Activated gamma-delta T cell (primary cell): ENCODE measurements at regions not wholly inside any gene's neighbourhood (a gene's known extent, or its start where the extent isn't known, plus 50 kb on each side); places are given as distances from the start of the nearest gene placed in this dataset.
"Not testable (repeated sequence)": the region's sequence is repeated elsewhere in the genome, so short reads cannot be mapped to it uniquely, and the experiment has no call there.

Experiments
- DNase-seq: peaks from one replicate; lab custom pipeline; 2025; lab: John Stamatoyannopoulos, UW

DNA sequence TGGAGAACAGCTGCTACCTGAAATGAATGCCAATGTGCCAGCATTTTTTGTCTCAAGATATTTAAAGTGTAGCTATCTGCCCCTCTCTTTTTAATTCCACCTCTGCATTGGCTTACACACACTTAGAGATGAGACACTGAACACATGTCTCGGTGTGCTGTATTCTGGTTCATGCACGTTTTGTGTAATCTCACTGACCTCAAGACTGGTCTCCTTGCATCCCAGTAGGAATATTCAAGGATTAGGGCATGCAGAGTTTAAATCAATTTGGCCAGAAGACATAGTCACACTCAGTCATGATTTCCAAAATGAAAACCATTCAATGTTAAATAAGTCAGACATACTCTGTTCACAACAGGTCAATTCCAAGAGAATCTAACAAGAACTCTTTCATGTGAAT is 561.8 kb upstream of the TUSC1 start:
- no peak for DNase-seq

DNA sequence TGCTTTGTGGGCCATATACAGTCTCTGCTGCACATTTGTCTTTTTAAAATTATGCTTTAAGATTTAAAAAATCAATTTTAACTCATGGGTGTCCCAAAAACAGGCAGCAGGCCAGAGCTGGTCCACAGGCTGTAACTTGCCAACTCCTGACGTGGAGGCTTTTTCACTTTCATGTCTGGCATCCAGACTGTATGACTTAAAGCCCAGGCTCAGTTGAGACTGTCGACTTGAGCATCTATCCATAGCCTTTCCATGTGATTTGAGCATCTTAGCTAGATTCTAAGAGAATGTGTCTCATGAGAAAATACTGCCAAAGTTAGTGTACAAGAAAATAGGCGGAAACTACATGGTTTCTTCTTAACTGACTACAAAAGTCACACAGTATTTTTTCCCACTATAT is 559.0 kb upstream of the TUSC1 start:
- no peak for DNase-seq

DNA sequence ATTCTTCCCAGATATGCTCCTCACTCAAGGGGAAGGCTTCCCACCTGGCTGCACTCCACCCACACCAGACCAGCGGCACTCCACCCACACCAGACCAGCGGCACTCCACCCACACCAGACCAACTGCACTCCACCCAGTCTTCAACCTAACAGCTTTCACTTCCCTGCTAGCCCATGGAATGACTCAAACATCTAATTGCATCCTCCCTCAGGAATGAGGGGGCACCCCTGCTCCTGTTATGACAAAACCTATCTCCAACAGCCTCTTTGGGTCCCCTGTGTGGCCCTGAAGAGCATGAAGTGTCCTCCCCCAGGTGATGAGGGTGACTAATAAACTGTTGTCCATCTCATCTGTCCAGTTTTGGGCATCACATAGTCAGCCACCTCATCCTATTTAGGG is 556.6 kb upstream of the TUSC1 start:
- DNase-seq = no peak

DNA sequence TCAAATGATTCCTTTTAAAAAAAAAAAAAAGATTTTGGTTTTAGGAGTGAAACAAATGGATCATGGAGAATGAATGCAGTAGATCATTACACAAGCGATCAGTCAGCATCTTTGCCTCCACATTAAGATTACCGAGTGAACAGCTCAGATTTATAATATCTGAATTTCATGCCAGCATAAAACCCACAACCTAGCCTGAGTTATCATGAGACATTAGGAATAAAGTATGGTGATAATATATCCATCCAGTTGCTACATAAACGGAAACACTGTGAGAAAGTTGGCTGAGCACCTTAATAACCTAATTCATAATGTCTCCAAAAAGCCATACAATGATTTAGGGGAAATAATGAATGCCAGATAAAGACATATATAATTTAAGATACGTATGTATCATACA is 553.1 kb upstream of the TUSC1 start:
- DNase-seq = no peak

DNA sequence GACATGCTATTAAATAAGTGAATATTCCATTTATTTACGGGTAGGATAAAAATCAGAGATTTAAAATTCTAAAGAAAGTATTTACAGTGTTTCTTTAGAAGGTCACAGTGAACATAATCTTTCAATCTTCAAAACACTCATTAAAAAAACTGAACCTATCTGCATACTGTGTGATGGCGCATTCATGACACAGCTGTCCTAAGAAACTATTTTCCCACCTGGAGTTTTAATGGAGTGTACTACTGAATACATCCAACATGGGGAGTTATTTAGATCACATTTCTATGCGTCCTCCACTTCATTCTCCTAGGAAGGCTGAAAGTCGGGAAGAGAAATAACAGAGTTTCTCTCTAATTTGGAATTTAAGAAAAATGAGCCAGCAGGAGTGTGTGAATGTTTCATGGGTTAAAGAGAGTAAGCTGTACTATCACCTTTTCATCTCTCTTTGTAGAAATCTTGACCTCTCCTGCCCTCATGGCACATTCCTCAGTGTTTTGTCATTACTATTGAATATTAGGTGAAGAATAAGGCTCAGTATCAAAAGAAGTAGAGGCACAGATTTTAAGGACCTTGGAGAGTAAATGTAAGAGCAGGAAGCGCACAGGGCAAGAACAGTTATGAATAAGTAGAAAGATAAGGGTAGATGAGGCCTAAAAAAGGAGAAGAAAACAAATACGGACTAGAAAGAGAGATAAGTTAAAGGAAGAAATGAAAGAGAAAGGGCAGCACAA is 551.2 kb upstream of the TUSC1 start:
- DNase-seq = no peak

DNA sequence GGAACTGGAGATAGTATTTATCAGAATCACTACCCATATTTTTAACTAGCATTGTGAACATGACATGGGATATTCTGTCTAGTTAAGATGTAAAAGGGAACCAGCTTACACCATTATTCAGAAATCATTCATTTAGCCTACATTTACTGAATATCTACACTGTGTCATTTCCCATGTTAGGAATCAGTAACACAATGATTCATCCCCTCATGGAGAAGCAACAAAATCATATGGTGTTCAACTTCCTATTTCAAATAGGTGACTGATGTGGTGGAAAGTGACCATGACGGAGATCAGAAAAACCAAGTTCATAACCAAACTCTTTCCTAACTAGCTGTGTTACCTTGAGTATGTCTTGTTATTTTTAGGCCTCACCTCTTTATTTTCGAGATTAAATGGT is 550.0 kb upstream of the TUSC1 start:
- no peak for DNase-seq

DNA sequence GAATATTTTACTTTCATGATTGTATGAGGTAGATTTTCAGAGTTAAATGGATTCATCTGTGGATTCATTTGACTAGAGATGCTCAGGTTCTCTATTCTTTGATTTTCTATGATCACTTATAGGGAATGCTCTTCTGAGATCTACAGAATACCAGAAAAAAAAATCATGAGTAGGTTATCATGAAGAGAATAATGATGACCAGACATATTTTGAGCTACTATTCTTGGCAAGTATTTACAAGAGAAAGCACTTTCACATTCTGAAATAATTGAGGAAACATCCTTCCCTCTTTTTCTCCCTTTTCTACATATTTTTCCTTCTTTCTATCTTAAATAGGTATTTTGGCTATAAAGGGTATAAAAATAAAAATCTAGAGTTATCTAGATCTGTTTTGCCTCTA is 543.0 kb upstream of the TUSC1 start:
- DNase-seq = no peak

DNA sequence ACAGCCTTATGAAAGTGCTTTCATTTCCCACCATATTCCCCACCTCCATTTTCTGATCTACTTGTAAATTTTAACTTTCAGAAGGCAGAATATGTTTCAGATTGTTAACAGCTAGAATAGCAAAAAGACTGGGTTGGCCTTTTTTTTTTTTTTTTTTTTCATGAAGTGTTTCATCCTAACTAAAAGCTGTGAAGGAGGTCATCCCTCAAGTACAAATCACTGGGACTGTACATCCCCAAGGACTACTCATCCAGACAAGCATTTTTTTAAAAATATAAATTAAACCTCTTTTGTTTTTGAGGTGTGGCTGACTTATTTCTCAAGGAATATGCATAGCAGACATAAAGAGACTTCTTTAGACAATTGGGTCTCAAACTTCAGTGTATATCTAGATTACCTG is 542.1 kb upstream of the TUSC1 start:
- DNase-seq = no peak

DNA sequence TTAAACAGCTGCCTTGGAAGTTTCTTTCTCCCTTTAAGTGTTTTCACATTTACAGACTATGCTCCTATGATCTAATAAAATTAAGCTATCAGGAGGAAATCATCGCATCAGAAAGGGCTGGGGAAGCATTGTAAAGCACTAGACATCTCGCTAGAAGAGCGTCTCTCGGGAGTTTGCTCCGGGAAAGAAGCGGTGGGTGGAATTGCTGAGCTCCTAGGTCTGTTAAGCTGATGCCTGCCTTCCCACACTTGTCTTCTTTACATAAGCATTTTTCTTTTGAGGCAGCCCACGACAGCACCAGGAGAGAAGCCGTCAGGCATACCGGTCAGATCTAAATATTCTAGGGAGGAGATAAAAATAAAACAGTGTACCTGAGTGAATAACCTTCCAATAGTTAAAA is 541.7 kb upstream of the TUSC1 start:
- DNase-seq = no peak

DNA sequence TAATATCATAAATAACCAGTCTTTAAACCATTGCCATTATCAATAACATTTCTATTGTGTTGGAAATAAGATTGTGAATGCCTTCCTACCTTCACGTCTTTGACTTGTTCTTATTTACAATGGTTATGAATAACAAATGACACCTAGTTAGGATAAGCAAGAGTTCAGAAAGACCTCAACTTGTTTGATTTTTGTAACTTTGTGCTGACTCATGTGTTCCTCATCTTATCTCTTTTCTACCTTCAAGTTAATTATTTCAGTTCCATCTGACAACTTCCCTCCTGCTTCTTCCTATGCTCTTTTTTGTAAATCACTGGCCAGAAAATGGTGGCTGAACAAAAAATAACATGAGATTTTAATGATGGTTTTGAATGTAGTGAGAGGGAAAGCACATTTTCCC is 538.5 kb upstream of the TUSC1 start:
- DNase-seq = no peak

DNA sequence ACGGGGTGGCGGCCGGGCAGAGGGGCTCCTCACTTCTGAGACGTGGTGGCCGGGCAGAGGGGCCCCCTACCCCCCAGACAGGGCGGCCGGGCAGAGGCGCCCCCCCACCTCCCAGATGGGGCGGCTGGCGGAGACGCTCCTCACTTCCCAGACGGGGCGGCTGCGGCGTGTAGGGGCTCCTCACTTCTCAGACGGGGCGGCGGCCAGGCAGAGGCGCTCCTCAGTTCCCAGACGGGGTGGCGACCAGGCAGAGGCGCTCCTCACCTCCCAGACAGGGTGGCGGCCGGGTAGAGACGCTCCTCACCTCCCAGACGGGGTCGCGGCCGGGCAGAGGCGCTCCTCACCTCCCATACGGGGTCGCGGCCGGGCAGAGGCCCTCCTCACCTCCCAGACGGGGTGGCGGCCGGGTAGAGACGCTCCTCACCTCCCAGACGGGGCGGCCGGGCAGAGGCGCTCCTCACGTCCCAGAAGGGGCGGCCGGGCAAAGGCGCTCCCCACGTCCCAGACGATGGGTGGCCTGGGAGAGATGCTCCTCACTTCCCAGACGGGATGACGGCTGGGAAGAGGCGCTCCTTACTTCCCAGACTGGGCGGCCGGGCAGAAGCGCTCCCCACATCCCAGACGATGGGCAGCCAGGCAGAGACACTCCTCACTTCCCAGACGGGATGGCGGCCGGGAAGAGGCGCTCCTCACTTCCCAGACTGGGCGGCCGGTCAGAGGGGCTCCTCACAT is 536.6 kb upstream of the TUSC1 start:
- DNase-seq = not testable (repeated sequence)

DNA sequence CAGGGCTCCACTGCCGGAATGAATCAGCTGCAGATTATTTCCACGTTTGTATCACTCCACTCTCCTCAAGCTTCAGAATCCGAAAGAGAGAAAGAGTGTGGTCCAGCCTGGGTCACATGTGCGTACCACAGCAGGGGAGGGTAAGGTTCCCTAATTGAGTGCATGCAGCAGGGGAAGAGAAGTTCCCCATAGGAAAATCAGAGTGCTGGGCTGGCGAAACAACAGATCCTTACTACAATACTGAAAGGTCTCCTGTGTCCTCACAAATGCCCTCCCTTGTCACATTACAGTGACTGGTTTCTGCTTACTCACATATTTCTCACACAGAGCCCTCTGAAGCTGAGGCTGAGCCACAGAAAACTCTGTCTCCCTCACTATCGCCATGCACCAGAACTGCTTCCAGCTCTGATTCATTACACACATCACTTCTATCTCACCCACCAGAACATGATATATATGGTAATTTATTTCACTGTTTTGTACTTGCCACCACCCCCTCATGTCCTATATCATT is 532.2 kb upstream of the TUSC1 start:
- DNase-seq = no peak

DNA sequence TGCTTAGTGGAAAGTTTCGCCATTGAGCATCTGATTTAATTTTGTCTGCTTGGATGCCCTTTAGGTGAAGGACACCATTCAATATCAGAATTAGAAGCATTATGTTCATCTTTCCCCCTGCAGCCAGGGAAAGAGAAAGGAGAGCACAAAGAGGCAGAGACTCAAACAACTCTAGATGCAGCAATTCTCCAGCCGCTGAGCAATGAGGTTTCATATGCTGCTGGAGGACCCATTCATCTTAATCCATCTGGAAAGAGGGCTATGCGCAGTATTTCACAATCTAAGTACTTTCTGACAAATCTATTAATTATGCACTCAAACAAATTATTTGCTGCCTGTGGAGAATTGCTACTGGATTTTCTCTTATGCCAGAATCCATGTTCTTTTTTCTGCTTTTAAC is 527.0 kb upstream of the TUSC1 start:
- DNase-seq = no peak

DNA sequence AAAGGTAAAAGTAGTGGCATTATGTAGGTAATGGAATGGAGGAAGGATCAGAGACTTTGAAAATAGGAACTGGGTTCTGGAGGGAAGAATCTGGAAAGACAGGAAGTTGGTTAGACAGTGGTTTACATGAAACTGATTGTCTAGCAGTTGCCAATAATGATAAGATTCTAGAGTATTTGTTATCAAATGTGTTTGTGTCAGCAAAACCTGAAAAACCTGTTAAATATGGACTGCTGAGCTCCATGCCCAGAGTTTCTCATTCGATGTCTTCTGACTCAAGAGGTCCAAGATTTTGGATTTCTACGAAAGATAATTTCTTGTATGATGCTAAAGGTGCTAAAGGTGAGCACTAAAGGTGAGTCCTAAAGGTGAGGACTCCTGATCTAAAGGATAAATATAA is 515.0 kb upstream of the TUSC1 start:
- no peak for DNase-seq

DNA sequence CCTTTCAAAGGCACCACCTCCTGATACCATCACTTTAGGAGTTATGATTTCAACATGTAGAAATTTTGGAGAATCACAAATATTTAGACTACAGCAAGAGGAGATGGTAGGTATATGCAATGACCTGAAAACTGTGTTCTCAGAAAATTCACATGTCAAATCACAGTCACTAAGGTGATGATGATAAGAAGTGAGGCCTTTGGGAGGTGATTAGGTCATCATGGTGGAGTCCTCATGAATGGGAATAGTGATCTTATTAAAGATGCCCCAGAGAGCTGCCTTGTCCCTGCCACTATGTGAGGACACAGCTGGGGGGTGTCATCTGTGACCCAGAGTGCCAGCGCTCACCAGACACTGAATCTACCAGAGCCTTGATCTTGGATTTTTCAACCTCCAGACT is 513.5 kb upstream of the TUSC1 start:
- DNase-seq = no peak

DNA sequence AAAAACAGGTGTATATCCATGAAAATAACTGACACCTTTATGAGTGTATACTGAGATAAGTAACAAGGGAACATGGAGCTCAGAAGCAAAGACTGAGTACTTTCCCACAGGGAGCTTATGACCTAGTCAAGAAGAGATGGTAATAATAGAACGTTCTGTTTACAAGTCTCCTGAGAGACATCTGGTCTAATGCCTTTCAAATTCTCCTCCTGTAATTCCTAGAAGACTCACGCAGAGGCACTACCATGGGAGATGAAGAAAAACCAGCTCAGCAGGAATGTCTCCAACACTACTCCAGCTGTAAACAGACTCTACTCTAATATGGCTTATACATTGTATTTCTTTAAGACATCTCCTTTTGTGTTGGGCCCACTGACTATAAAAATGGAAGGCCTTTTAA is 503.6 kb upstream of the TUSC1 start:
- DNase-seq = no peak

DNA sequence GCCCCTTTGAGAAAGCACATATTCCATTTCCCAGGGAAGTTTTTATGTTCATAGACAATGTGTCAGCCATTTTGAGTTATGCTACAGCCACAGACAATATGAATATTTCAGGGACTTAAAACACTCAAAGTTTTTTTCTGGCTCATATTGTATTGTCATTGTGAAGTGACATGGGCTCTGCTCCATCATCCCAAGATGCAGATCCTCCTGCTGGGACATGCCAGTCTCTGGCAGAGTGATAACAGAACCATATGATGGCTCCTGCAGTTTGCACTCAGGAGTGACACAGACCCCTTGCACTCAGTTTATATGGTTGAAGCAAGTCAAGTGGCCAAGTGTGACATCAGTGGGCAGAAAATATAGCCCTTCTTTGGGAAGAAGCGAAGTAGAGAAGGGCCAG is 498.4 kb upstream of the TUSC1 start:
- no peak for DNase-seq

DNA sequence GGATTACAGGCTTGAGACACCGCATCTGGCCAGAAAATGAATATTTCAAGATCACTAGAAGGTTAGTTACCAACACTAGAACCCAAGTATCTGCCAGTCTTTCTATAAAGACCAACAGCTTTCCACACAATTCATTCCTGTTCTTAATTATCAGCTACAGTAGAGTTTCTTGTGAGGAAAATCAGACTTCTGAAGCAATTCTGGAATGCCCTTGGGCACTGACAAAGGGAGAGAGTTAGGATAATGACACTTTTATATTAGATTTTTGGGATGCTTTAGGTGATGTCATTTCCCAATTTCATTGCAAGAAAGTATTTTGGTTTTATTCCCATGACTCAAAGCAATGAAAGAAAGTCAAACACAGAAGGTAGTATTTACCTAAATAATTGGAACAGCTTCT is 497.0 kb upstream of the TUSC1 start:
- no peak for DNase-seq

DNA sequence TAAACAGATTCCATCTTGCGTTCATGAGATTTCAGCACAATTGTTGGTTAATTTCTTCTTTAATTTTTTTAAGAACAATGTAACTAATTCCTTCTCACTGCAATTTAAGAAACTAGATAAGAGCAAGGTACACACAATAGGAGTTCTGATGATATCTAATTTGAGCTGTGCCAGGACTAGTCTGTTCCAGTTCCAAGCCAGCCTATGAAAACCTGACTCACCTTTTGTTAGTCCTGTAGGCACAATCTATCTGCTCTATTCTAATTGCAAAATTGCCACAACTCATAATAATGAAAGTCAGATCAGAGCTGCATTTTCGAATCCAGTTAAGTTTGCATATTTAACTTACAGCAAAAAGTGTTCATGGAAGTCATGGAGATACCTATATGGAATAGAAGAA is 494.1 kb upstream of the TUSC1 start:
- no peak for DNase-seq

DNA sequence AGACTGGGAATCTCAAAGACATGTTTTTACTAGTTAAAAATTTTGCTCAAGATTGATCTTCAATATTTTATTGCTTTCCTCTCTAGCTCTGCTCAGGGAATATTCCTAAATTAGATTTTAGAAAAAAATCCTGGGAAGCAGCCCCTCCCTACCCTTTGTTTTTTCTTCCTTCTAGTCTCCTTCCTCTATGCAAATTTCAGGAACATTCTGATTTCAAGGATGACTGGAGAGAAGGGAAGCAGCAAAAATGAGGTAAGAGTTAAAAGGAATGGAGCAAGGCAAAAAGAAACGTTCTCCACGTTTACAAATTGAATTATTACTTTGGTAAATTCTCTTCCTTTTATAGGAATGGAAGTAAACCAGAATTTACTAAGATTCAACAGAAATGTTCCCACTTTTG is 493.4 kb upstream of the TUSC1 start:
- no peak for DNase-seq

DNA sequence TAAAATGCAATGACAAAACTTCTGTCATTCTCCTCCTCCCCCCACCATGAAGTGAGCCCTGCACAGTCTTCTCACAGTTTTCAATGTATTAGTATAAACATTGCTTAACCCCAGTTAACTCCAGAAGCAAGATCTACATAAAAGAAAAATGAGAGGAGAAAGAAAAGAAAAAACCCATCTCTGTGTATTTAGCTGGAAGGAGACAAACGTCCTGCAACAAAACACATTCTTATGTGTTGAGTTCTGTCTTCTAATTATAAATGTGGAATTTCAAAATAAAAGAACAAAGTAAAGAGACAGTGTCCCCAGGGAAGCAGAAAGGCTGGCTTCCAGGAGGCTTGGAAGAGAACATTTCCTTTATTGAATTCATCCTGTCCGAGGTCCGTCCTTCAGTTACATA is 491.9 kb upstream of the TUSC1 start:
- no peak for DNase-seq

DNA sequence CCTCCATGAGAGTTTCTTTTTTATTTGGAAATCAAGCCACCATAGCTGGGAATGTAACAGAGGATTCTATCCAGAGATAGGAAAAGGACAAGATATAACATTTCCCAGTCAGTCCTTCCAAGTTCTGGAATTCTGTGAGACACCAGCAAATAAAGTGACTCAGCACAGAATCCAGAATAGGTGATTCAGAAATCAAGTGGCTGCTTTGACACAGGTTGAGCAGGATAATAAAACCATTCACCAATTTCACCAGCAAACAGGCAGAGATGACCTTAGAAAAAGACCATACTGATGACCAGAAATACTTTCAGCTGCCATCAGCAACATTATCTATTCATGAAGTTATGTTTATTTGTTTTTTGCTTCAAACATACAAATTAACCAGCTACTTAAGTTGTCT is 491.5 kb upstream of the TUSC1 start:
- no peak for DNase-seq

DNA sequence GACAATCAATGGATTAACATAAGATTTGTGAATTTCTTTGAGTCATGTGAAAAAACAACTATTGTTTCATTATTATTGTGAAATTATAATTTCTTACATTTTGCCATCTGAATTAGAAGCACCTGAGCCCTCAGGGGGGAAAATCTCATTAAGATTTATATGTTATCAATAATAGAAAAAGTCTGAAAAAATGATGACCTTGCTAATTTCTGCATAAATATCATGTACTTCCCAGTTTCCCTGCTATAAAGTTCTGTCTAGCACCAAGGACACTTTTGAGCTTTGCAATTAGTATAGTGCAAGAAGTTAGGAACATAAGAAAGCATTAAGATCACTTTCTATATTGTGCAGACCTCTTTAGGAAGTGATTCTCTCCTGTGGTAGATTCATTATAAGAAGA is 488.3 kb upstream of the TUSC1 start:
- DNase-seq = no peak

DNA sequence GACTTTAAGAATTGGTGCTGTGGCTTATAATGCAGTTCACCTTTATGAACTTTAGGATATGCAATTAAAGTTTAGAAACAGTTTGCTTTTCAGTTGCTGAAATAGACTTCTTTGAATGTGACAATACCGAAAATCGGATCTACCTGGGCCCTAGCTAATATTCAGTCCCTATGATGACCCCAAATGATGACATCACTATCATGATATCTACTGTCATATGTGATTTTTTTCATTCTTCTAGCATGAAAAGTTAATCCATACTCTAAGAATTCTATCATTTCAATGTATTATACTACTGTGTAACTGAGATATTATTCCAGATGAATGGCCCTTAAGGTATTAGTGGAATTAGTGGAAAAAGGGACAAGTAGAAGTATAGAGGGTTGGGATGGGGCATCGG is 487.2 kb upstream of the TUSC1 start:
- no peak for DNase-seq
